Panc1 (cell line): ENCODE measurements at regions not wholly inside any gene's neighbourhood (a gene's known extent, or its start where the extent isn't known, plus 50 kb on each side); places are given as distances from the start of the nearest gene placed in this dataset.

Experiments
- ATAC-seq: fragments of 200-7000 bp; cut with Tn5 transposase; 2 replicates; pipeline ENCODE4 v1.9.1; 2020; ENCODE audit warnings: mild to moderate bottlenecking, moderate library complexity
- BruUV-seq: library from RNA; stranded (reverse); fragments of 400-500 nt; replicated peaks from 2 replicates; lab custom pipeline; 2021; lab: Mats Ljungman, UMichigan
- CTCF ChIA-PET: fragments of 300-600 bp; sonication (Branson Sonifier 250); formaldehyde crosslinking; loops from one replicate; lab custom pipeline; 2022; ENCODE audit warnings: antibody characterized with exemption; lab: Charles Lee
- POLR2A ChIA-PET: fragments of 300-600 bp; sonication (Branson Sonifier 250); formaldehyde crosslinking; loops from one replicate; lab custom pipeline; 2022; ENCODE audit warnings: antibody characterized with exemption; lab: Charles Lee
- DNase-seq: peaks from one replicate; pipeline ENCODE4 v3.0.0-alpha.2; 2010; ENCODE audit warnings: low read depth, low spot score
- H3K27ac ChIP-seq: 2 replicates; pipeline ENCODE4 v1.5.1; 2011; ENCODE audit warnings: mild to moderate bottlenecking, low read length, inconsistent platforms
- H3K27me3 ChIP-seq: fragments of 200-500 bp; sonication (Bioruptor generic); 2 replicates; pipeline ENCODE4 v1.6.0; 2014; ENCODE audit warnings: low read length, inconsistent platforms; ENCODE audit not compliant: control insufficient read depth, insufficient read depth
- H3K36me3 ChIP-seq: fragments of 200-500 bp; sonication (Bioruptor generic); 2 replicates; pipeline ENCODE4 v1.5.1; 2014; ENCODE audit warnings: inconsistent platforms, mild to moderate bottlenecking, low read length, moderate library complexity; ENCODE audit not compliant: control insufficient read depth, insufficient read depth
- H3K4me1 ChIP-seq: 2 replicates; pipeline ENCODE4 v1.5.1; 2011; ENCODE audit warnings: inconsistent platforms, mild to moderate bottlenecking, low read length, moderate library complexity; ENCODE audit not compliant: control insufficient read depth, insufficient read depth
- H3K4me3 ChIP-seq, 2 experiments: 2 replicates each; pipeline ENCODE4 v1.5.1; 2011 to 2012; ENCODE audit warnings: low read depth in 2 of 2, low read length in 2 of 2, mild to moderate bottlenecking in 2 of 2, inconsistent platforms in 1 of 2, moderate library complexity in 1 of 2
- H3K9me3 ChIP-seq: fragments of 200-500 bp; sonication (Bioruptor generic); 2 replicates; pipeline ENCODE4 v1.5.1; 2014; ENCODE audit warnings: low read depth, mild to moderate bottlenecking, inconsistent platforms, low read length, moderate library complexity; ENCODE audit not compliant: control insufficient read depth, insufficient read depth
- POLR2AphosphoS5 ChIP-seq: IDR thresholded peaks from 2 replicates; pipeline ENCODE4 v1.6.1; 2012; ENCODE audit warnings: mild to moderate bottlenecking, low read depth, low read length, moderate library complexity
- SIN3A ChIP-seq: IDR thresholded peaks from 2 replicates; pipeline ENCODE4 v1.6.1; 2012; ENCODE audit warnings: low read depth, mild to moderate bottlenecking, low read length, moderate library complexity, borderline replicate concordance; ENCODE audit not compliant: insufficient read depth
- TCF7L2 ChIP-seq: IDR thresholded peaks from 2 replicates; pipeline ENCODE4 v1.6.1; 2011; ENCODE audit warnings: mild to moderate bottlenecking, low read depth, low read length, inconsistent platforms
- in situ Hi-C: cut with HindIII; loops from 2 replicates; pipeline ENCODE4 v1.10.0; 2016; ENCODE audit warnings: low sequenced_read_pairs, low pct_unique_long_range_greater_than_20kb
- intact Hi-C: fragments of 100-400 bp; cut with micrococcal nuclease; formaldehyde crosslinking; loops from one replicate; pipeline ENCODE4 v1.10.0; 2022; ENCODE audit not compliant: unreplicated experiment
- TF ChIP-seq, protein P1 (sequence below), 2 experiments: IDR thresholded peaks; 2 replicates each; pipeline ENCODE4 v1.6.1; 2011 to 2012; ENCODE audit warnings: low read depth in 2 of 2, control low read depth in 1 of 2, low read length in 1 of 2, mild to moderate bottlenecking in 1 of 2, moderate library complexity in 1 of 2; ENCODE audit not compliant: insufficient read depth in 1 of 2
- TF ChIP-seq, protein P2 (sequence below): fragments of 450-650 bp; IDR thresholded peaks from 2 replicates; pipeline ENCODE4 v1.5.1; 2017; ENCODE audit warnings: mild to moderate bottlenecking

DNA sequence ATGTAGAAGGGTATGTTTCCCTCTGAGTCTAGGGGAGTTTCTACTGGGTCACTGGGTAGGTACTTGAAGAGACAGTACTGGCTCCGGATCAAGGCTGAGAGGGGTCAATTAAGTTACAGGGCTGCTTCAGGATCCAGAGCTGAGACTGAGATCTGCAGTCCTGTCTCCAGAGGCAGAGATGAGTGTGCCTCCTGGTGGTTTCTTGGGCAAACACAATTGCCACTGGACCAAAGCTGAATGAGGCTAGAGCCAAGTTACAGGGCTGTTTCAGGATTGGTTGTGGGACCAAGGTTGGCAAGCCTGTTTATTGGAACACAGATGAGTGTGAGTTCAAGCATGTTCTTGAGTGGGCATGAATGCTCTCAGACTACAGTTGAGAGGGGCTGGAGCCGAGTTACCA lies 157.9 kb downstream of the ADCYAP1 start:
- no peaks in the 10 kb centered on the region for H3K9me3 ChIP-seq
- no peak for ATAC-seq
- CTCF ChIA-PET = no interaction called here
- H3K4me1 ChIP-seq = no peaks in the 10 kb centered on the region
- no peak overlapping the region for H3K27ac ChIP-seq
- in situ Hi-C loops = no loop called here
- TF ChIP-seq, protein P1, sequence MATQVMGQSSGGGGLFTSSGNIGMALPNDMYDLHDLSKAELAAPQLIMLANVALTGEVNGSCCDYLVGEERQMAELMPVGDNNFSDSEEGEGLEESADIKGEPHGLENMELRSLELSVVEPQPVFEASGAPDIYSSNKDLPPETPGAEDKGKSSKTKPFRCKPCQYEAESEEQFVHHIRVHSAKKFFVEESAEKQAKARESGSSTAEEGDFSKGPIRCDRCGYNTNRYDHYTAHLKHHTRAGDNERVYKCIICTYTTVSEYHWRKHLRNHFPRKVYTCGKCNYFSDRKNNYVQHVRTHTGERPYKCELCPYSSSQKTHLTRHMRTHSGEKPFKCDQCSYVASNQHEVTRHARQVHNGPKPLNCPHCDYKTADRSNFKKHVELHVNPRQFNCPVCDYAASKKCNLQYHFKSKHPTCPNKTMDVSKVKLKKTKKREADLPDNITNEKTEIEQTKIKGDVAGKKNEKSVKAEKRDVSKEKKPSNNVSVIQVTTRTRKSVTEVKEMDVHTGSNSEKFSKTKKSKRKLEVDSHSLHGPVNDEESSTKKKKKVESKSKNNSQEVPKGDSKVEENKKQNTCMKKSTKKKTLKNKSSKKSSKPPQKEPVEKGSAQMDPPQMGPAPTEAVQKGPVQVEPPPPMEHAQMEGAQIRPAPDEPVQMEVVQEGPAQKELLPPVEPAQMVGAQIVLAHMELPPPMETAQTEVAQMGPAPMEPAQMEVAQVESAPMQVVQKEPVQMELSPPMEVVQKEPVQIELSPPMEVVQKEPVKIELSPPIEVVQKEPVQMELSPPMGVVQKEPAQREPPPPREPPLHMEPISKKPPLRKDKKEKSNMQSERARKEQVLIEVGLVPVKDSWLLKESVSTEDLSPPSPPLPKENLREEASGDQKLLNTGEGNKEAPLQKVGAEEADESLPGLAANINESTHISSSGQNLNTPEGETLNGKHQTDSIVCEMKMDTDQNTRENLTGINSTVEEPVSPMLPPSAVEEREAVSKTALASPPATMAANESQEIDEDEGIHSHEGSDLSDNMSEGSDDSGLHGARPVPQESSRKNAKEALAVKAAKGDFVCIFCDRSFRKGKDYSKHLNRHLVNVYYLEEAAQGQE (IDR thresholded peaks at IDR 0.05; ENCODE audit: insufficient read depth in 1 of 2, low read depth in 2 of 2, low read length in 1 of 2) = no peak
- TF ChIP-seq SIN3A (no peak), POLR2AphosphoS5 (no peak), TCF7L2 (no peak)
- TF ChIP-seq, protein P2, sequence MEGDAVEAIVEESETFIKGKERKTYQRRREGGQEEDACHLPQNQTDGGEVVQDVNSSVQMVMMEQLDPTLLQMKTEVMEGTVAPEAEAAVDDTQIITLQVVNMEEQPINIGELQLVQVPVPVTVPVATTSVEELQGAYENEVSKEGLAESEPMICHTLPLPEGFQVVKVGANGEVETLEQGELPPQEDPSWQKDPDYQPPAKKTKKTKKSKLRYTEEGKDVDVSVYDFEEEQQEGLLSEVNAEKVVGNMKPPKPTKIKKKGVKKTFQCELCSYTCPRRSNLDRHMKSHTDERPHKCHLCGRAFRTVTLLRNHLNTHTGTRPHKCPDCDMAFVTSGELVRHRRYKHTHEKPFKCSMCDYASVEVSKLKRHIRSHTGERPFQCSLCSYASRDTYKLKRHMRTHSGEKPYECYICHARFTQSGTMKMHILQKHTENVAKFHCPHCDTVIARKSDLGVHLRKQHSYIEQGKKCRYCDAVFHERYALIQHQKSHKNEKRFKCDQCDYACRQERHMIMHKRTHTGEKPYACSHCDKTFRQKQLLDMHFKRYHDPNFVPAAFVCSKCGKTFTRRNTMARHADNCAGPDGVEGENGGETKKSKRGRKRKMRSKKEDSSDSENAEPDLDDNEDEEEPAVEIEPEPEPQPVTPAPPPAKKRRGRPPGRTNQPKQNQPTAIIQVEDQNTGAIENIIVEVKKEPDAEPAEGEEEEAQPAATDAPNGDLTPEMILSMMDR = no peak
- no peak overlapping the region for H3K4me3 ChIP-seq
- H3K27me3 ChIP-seq = no peaks in the 10 kb centered on the region
- intact Hi-C loops = no loop called here
- no peak for DNase-seq
- H3K36me3 ChIP-seq = no peaks in the 10 kb centered on the region
- no TSS peak for BruUV-seq
- POLR2A ChIA-PET = no interaction called here

DNA sequence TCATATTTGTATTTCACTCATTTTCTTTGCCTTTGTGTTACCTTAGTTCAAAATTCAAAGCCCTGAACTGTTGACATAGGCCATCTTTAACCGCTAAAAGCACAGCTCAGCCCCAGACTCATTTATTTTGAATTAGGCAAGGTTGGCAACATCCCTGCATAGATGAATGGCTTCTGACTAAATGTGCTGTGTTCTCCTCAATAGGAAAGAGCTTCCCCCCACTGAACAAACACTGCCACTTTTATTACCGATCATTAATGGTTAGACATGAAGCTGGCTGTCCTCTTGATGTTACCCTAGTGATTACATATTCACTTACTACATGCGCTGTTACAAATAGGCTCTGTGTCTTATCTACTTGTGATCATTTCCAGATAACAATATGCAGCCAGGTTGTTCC lies 170.7 kb downstream of the ADCYAP1 start:
- Histone ChIP-seq H3K4me1 (no peaks in the 10 kb centered on the region), H3K4me3 (no peak overlapping the region), H3K36me3 (no peaks in the 10 kb centered on the region), H3K9me3 (no peaks in the 10 kb centered on the region), H3K27ac (no peak overlapping the region), H3K27me3 (no peaks in the 10 kb centered on the region)
- ATAC-seq (no peak), DNase-seq (no peak)
- ChIA-PET POLR2A (no interaction called here), CTCF (no interaction called here)
- intact Hi-C loops (no loop called here), in situ Hi-C loops (no loop called here)
- BruUV-seq = no TSS peak
- TF ChIP-seq TCF7L2 (no peak), POLR2AphosphoS5 (no peak), SIN3A (no peak)
- TF ChIP-seq, protein P1 (IDR thresholded peaks at IDR 0.05; ENCODE audit: insufficient read depth in 1 of 2, low read depth in 2 of 2, low read length in 1 of 2) = no peak
- TF ChIP-seq, protein P2 = no peak
